GM19467 (cell line): ENCODE measurements at regions not wholly inside any gene's neighbourhood (a gene's known extent, or its start where the extent isn't known, plus 50 kb on each side); places are given as distances from the start of the nearest gene placed in this dataset.

Experiments
- ATAC-seq: cut with Tn5 transposase; IDR thresholded peaks from one replicate; pipeline ENCODE4 v1.9.1; 2021; ENCODE audit warnings: mild to moderate bottlenecking, moderate library complexity; ENCODE audit not compliant: unreplicated experiment

DNA sequence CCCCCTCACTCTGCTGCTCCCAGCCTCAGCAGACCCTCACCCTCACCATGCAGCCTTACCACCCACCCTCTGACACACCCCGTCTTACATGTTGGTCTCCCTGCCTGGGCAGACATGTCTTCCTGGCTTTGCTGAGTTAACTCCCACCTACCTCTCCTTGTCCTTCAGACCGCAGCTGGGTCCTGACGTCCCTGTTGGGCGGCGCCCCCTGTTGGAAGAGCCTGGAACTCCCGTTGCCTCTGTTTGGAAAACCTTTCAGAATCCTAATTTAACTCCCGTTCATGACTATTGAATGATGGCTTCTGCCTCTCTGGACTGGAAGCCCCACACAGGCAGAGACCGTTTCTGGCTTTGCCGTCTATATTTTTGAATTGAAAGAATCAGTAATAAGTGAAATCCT is 245.1 kb downstream of the MYLK4 start:
- ATAC-seq = no peak

DNA sequence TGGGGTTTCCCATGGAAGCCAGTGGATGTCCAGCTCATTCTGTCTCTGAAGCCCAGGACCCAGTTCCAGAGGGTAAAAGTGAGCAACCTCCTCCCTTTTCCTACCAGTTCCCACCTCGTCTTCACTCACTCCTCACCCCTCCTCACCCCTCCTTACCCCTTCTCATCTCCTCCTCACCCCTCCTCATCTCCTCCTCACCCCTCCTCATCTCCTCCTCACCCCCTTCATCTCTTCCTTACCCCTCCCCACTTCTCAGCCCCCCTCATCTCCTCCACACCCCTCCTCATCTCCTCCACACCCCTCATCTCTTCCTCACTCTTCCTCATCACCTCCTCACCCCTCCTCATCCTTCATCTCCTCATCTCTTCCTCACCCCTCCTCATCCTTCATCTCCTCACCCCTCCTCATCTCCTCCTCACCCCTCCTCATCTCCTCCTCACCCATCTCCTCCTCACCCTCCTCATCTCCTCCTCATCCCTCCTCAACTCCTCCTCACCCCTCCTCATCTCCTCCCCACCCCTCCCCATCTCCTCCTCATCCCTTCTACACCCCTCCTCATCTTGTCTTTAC is 246.1 kb downstream of the MYLK4 start:
- no peak for ATAC-seq

DNA sequence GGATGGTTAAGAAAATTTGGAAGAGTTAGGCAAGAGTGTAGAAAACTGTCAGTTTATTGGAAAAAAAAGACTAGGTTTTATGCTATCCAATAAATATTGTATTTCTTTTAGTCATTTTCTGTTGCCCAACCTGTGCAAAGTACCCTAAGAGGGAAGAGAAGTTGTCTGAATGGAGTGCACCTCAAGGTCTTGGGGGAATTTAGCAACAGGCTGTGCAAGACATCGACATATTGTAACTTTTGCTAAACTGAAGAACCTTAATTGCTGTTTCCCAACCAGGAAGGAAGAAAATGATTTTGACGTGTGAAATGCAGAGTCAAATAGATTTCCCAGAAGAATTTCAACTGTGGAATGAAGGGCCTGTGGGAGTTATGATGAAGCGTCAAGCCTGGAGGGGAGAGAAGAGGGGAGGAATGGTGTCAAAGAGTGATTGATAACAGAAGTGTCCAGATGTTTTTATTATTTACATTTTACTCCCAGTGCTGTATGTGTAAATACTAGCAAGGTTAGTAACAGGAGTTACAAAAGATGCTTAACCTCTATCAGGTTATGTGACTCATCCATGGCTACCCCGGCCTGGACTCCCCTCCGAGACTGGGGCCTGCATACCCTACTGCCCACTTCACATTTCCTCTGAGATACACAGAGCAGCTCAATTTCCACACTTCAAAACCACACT is 246.8 kb downstream of the MYLK4 start:
- ATAC-seq = no peak

DNA sequence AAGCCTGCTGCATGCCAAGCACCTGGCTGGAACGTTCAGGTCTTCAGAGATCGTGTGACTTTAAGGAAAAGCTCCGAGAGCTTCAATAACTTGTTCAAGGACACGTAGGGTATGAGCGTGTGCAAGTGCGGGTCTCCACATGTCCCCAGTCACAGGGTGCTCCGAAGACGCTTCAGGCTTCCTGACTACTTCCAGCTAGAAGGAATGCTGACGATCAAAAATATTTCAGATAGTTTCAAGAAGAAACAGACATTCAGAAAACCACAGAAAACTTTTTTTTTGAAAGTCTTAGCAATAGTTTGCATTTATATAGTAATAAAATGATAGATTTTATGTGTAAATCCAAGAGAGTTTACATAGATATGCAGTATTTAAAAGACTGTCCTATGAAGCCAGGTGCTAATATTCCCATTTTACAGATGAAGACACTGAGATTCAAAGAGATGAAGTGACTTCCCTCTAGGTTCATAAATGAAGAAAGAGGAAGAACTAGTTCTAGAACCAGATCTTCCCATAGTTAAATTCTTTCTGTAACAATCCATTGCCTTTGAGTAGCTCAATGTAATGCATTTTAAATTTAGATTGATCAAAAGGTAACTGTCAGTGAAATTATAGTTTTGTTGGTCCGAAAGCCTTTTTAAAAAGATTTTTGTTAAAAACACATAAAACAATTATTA is 247.6 kb downstream of the MYLK4 start:
- ATAC-seq = no peak

DNA sequence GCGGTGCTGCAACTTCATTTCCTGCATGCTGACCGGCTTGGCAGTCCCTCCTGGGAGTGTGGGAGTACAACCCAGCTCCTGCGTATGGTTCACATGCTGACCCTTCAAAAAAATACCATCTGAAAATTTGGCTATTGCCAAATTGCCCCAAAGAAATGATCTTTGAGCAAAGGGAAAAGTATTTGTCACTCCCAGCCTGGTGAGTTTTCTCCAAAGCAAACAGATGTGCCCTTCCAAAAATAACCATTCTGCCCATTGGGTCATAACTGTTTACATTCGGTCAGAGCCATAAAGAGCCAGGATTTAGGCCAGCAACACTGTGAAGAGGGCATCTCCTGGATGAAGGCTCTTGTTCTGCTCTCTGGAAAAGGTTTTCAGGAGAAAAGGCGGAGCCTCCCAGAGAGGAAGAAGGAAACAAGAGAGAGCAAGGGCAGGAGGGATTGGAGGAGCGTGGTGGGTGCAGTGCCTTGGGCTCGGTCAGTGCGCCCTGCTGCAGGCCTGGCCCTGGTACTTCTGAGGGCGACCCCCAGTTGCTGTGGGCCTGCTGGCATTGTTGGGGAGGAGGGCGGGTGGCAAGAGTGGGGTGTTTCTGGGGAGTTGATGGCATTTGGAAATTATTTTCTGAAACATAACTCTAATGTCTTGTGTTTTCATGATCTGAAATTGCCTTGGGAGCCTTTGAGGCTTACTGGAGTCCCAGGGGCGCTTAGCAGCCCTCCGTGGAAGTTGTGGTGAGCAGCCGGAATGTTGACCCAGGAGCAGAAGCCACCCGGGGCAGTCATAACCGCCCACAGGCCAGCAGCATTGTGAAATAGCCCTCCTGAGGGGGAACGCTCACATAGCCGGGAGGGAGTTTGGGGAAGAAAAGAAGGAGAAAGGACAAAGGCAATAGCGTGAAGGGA is 248.4 kb downstream of the MYLK4 start:
- ATAC-seq = no peak

DNA sequence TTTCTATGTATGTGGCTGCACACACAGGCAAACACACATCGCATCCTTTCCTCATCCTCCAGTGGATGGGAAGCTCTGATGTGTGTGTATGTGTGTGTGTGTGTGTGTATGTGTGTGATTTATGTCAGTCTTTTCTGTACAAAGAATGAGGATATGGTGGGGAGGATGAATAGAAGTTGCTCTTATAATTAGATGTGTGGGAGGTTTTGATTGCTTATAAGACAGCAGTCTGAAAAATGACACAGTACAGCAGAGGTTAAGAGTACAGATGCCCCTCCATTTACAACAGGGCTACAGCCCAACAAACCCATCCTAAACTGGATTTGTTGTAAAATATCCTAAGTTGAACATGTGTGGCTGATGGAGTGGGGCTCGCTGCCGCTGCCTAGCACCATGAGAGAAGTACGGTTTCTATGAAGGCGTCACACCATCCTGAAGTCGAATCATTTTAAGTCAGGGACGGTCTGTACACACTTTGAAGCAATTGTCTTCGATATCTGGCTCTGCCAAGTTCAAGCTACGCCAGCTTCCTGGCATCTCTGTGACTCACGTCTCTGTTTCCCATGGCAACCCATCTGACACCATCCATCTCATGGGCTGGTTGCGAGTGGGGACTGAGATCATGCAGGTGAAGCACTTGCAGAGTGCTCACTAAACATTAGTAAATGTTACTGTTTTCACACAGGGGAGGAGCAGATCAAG is 252.6 kb downstream of the MYLK4 start:
- no peak for ATAC-seq

DNA sequence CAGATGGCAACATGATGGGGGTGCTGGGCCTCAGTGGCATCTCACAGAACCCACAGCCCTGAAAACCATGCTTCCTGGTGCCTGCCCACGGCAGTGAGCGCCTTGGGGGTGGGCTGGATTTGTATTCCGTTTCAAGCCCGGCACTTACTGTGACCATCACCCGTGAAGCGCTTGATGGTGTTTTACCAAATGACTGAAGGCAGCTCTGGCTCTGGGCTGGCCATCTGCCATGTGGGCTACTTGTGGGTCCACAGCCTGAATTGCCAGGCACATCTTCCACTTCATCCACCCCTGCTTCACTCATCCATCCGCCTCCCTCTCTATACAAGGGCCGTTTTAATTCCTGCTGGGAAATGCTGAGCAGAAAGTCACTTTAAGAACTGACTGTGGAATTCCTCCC is 250.9 kb upstream of the GMDS start:
- ATAC-seq = no peak

DNA sequence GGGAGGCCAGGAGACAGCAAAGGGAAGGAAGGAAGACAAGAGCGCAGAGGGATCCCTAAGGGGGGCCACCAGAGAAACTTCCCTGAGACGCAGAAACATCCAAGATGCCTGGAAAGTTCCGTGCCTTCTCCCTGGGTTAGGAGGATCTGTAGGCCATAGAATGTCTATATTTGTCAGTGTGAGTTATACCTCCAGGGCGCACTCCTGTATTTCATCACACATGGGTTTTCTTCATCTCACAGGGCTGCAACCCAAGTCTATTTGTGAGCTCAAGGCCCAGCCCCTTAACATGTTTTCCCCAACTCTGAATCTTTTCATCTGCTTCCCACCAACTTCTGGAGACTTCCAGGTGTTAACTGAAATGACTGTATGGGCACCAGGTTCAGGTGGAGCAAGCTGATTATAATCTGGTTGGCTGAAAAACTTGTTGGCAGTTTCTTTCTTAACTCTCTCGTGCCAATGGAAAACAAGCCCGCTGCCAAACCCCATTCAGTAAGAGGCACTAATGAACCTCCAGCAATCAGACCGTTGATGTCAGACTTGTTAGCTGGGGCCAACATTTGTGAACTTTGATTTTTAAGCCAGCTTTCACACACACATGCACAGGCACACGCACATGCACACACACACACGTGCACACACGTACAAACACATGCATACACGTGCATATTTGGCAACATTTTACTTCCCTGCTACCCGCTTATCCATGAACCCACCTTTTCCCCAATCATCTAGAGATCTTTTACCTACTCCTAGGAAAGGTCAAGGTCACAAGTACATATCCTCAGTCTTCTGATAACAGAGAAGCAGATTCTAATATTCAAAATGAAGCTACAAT is 247.5 kb upstream of the GMDS start:
- ATAC-seq = no peak

DNA sequence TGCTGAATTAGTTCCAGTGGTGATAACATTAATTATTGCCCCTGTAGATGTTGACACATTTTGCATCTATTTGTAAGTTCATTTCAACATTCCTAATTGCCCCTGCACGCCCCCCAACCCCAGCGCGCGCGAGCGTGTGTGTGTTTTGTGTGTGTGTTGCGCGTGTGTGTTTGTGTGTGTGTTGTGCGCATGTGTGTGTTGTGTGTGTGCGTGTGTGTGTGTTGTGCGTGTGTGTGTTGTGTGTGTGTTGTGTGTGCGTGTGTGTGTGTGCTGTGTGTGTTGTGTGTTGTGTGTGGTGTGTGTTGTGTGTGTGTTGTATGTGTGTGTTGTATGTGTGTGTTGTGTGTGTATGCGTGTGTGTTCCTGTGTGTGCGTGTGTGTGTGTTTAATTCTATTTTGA is 245.7 kb upstream of the GMDS start:
- ATAC-seq = no peak

DNA sequence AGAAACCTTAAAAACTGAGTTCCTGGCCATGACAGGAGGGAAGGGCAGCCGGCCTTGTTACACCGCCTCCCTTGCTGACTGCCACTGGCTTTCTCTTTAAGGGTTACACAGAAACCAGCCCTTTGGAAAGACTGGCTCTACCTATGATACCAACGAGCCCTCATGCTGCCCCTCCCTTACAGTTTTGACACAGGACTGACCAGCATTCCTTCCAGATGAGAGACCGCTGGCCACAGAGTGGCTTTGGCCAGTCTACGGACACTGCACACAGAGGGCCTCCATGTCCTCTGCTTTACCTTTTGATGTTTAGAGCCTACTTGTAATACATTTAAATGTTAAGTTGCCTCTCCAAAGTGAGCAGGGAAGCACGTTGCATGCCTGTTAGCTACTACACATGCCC is 243.2 kb upstream of the GMDS start:
- ATAC-seq = no peak

DNA sequence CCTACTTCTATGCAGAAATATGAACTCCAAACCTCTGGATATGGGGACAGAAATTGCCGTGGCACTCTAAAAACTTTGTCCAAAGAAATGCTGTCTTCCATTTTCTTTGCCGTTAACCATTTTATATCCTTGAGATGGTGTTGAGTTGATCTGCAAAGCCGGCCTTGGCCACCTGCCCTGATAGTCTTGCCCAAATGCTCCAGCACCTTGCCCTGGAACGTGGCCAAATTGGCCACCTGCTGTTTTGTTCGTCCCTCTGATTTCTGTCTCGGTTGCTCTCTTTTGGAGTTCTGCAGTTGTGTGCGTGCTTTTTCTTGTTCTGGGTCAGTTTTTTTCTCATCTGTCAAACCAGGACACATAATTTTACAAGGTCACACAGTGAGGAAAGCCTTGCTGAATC is 239.7 kb upstream of the GMDS start:
- no peak for ATAC-seq

DNA sequence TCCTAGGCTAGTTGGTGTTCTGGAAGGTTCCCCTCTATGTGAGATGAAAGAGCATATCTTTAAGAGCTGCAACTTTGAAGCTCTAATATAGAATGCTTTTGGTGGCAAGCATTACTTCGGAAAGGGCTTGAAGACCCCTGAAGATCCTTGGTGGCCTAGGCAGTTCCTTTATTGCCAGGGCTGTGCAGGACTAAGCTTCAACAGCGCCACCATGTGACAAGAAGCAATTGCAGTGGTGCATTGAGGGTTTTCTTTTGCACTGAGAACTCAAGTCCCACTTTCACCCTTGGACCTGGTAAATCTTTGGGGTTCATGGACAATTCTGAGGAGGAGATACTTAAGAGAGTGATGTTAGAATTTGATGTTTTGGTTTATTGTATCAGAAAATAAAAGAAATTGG is 237.4 kb upstream of the GMDS start:
- ATAC-seq = no peak

DNA sequence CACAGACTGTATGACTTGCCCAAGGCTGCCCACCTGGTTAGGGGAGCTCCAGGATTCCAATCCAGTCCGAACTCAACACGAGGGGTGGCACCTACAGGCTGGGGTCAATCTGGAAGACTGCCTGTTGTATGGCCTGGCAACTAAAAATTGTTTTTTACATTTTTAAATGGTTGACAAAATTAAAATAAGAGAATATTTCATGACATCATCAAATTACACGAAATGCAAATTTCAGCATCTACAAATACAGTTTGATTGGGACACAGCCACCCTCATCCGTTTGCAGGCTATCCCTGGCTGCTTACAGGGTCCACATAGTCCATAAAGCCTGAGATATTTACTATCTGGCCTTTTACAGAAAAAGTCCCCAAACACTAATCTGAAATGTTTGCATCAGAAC is 235.9 kb upstream of the GMDS start:
- no peak for ATAC-seq

DNA sequence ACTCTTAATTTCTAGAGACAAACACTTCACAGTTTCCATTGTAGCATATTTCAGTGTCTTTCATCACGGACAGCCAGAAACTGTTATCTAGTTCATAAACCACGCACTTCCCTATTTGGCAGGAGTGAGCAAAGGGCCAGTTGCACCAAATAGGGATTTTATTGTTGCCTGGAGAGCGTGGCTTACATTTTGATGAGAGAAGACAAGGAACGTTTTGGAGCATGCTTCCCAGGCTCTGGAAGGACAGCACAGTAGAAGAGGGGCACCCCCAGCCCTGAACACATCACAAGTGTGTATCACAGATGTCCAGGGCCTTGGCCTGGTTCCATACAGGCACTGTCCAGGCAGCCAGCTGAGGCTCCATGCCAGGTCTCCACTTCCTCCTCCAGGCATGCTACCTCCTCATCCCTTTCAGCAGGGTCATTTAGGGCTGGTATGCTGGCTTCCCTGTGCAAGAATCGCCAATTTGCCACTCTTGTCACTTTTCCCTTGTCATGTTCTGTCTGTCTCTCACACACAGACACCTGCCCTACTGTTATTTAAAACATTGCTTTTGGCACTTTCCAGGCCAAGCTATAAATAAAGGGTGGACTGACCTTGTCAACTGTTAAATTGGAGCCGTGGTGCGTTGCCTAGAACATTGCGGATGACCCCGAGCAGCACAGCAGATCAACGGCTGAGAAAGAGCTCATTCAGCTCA is 235.0 kb upstream of the GMDS start:
- ATAC-seq = no peak

DNA sequence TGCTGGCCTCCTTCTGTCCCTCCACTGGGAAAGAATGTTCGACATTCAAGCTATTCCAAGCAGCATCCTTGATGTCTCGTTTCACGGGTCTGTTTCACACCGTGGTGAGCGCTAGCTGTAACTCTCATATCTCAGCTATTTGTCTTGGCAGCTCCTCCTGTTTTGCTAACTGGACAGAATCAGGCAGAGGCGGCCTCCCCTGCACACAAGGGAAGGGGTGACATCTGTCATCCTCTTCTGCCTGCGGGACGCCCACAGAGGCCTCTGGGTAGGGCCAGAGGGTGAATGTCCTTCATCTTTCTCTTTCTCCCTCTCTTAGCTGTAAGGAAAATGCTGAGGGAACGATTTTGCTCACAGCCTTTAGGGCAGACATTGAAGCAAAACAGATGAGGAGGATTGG is 232.8 kb upstream of the GMDS start:
- no peak for ATAC-seq

DNA sequence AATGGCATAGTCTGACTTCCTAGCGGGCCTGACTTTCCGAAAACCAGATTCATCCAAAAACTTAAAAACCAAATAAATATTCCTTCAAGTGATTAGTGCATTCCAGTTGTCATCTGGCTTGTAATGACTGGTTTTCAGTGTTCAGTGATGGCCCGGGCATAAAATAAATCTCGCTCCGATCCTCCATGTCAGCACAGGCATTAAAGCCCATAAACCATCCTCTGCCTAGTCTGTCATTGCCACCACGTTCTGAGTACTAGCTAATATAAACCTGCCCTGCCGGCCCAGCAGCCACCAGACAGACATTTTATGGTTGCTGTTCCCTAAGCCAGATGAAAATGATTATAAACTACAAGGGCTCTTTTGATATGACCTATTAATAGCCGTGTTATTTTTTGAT is 232.3 kb upstream of the GMDS start:
- no peak for ATAC-seq

DNA sequence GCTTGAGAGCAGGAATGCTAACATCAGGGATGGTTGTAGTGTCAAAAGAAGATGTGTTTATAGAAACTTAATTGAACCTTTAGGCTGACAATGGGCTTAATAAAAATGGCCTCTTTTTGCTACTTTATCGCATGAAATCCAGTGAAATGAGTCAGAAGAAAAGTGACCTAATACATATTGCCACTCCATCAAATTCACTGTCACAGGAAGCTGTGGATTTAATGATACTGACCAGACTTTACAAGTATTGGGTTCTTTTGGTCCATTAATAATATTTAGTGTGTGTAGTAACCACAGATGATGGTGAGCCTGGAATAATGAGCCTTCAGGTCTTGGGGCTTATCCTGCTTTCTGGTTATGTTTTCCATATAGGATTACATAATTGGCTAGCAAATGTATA is 231.8 kb upstream of the GMDS start:
- ATAC-seq = no peak

DNA sequence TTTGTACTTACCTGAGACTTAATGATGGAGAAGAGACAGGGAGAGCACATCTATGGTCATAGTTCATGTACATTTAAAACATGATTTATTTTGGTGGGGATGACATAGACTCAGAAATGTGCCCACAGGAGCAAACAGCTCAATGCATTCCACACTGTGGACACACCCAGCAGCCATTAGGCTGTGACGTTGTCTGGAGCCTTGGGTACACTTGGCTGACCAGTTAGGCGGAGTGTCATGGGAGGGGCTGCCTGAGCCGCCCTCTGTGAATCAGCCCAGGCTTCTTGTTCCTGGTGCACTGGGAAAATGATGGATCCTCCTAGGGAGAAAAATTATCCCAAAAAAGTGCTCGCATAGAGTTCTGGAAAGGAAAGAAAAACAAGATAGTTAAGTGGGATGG is 231.0 kb upstream of the GMDS start:
- ATAC-seq = no peak

DNA sequence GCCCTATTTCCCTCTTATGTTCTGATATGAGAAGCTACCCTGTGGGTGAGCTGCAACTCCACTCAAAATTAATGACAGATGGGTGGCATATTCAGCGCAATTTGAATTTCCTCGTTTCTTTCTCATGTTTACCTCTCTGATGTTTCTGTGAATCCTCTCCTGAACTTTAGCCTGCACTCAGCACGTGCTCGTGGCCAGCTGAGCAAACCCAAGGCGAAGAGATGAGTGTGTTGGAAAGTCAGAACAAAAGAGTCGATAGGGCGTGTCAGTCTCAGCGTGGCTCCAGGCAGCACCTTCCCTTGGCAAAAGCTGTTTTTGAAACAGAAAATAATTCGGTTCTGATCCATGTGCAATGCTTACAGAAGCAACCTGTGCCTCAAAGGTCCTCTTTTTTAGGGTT is 226.1 kb upstream of the GMDS start:
- no peak for ATAC-seq

DNA sequence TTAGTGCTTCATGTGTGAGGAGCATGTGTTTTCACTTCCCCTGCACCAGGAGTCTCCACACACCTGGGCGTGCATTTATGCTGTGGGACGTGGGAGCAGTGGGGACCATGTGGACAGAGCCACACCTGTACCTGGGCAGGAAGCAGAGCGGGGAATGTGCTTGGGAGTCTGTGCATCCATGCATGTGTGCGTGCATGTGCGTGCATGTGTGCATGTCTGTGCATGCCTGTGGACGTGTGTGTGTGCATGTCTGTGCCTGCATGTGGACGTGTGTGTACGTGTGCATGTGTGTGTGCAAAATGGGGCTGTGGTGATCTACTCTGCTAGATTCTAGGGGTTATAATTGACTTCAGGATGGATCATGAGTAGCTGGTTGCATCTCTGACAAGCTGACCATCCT is 224.0 kb upstream of the GMDS start:
- ATAC-seq = no peak
